ENCODE measurements at regions not wholly inside any gene's neighbourhood (a gene's known extent, or its start where the extent isn't known, plus 50 kb on each side); places are given as distances from the start of the nearest gene placed in this dataset.

GRCh38 chr5:85278193-85278592 lies 893.5 kb upstream of the EDIL3 start:
- DNase-seq (ENCODE audit: extremely low read depth in 1 of 4, low spot score in 3 of 4): no peak
- H3K9me3 ChIP-seq (replicated peaks; ENCODE audit: control insufficient read depth, insufficient read depth, low read depth, low read length): no peaks in the 10 kb centered on the region
- ATAC-seq: no peak
- no peak for FAIRE-seq
- no peaks in the 10 kb centered on the region for H3K79me2 ChIP-seq (ENCODE audit: control insufficient read depth, insufficient read depth, low read length)
- H2AFZ ChIP-seq (ENCODE audit: low read depth, low read length): no peak overlapping the region
- no peak overlapping the region for H3K4me2 ChIP-seq (ENCODE audit: insufficient read depth, low read length)
- no TSS peak for BruUV-seq (replicated peaks)
- intact Hi-C loops (cut with micrococcal nuclease): no loop called here
- ChIA-PET POLR2A (no interaction called here), CTCF (ENCODE audit: low intra/inter-chr PET ratio) (no interaction called here)
- no peak overlapping the region for H3K4me3 ChIP-seq
- TF ChIP-seq RFX5 (IDR thresholded peaks at IDR 0.05; ENCODE audit: low read depth, low read length): no peak
- TF ChIP-seq TGIF2 (CRISPR knock-in tag; IDR thresholded peaks at IDR 0.05): no peak
- no peak for TF ChIP-seq POLR2B (IDR thresholded peaks at IDR 0.05; ENCODE audit: low read depth, partially characterized antibody)
- in situ Hi-C loops (cut with MboI): no loop called here
- WGBS (ENCODE audit: insufficient coverage, low coverage, missing lambda C conversion rate): 0% methylated on average over 1 of the region's 1 CpG
- H3K9ac ChIP-seq (ENCODE audit: insufficient read depth in 1 of 2, low read depth in 2 of 2, low read length in 2 of 2): no peak overlapping the region
- H3K27ac ChIP-seq (ENCODE audit: extremely low read depth, low read depth, low read length): no peak overlapping the region
- no peaks in the 10 kb centered on the region for H3K36me3 ChIP-seq (ENCODE audit: control insufficient read depth, insufficient read depth, low read length)
- no peaks in the 10 kb centered on the region for H3K27me3 ChIP-seq (ENCODE audit: control insufficient read depth in 2 of 2, insufficient read depth in 2 of 2, low read length in 2 of 2)
- no peaks in the 10 kb centered on the region for H3K9me1 ChIP-seq (ENCODE audit: control insufficient read depth, insufficient read depth, low read length)
- H3K4me1 ChIP-seq (replicated peaks in 1 of 2; ENCODE audit: control insufficient read depth in 2 of 2, insufficient read depth in 2 of 2, low read length in 2 of 2): no peaks in the 10 kb centered on the region
- no peaks in the 10 kb centered on the region for H4K20me1 ChIP-seq (replicated peaks; ENCODE audit: control insufficient read depth, insufficient read depth, low read length)

- FAIRE-seq (no peak), ATAC-seq (no peak), DNase-seq (ENCODE audit: extremely low read depth in 1 of 4, low spot score in 3 of 4) (no peak)
- Histone ChIP-seq H3K27ac (ENCODE audit: extremely low read depth, low read depth, low read length) (no peak overlapping the region), H3K79me2 (ENCODE audit: control insufficient read depth, insufficient read depth, low read length) (no peaks in the 10 kb centered on the region), H3K9me1 (ENCODE audit: control insufficient read depth, insufficient read depth, low read length) (no peaks in the 10 kb centered on the region), H3K4me1 (replicated peaks in 1 of 2; ENCODE audit: control insufficient read depth in 2 of 2, insufficient read depth in 2 of 2, low read length in 2 of 2) (no peaks in the 10 kb centered on the region), H4K20me1 (replicated peaks; ENCODE audit: control insufficient read depth, insufficient read depth, low read length) (no peaks in the 10 kb centered on the region), H3K27me3 (ENCODE audit: control insufficient read depth in 2 of 2, insufficient read depth in 2 of 2, low read length in 2 of 2) (no peaks in the 10 kb centered on the region), H3K36me3 (ENCODE audit: control insufficient read depth, insufficient read depth, low read length) (no peaks in the 10 kb centered on the region), H3K9me3 (replicated peaks; ENCODE audit: control insufficient read depth, insufficient read depth, low read depth, low read length) (no peaks in the 10 kb centered on the region), H3K4me3 (no peak overlapping the region), H2AFZ (ENCODE audit: low read depth, low read length) (no peak overlapping the region), H3K9ac (ENCODE audit: insufficient read depth in 1 of 2, low read depth in 2 of 2, low read length in 2 of 2) (no peak overlapping the region), H3K4me2 (ENCODE audit: insufficient read depth, low read length) (no peak overlapping the region)
- ChIA-PET CTCF (ENCODE audit: low intra/inter-chr PET ratio) (no interaction called here), POLR2A (no interaction called here)
- intact Hi-C loops (cut with micrococcal nuclease) (no loop called here), in situ Hi-C loops (cut with MboI) (no loop called here)
- WGBS (ENCODE audit: insufficient coverage, low coverage, missing lambda C conversion rate): 0% methylated on average over 3 of the region's 3 CpGs
- no TSS peak for BruUV-seq (replicated peaks)
- TF ChIP-seq MAFK (IDR thresholded peaks at IDR 0.05; ENCODE audit: low read length) (no peak), ZNF263 (CRISPR knock-in tag; IDR thresholded peaks at IDR 0.05; ENCODE audit: borderline replicate concordance) (no peak), HES1 (IDR thresholded peaks at IDR 0.05; ENCODE audit: low read depth) (no peak)
Observed at GRCh38 chr5:85288914-85289313, 904.2 kb upstream of the EDIL3 start.
